PC-3 (cell line): ENCODE measurements at regions not wholly inside any gene's neighbourhood (a gene's known extent, or its start where the extent isn't known, plus 50 kb on each side); places are given as distances from the start of the nearest gene placed in this dataset.

Experiments
- CTCF ChIP-seq: fragments of 300-600 bp; sonication (generic); conservative IDR thresholded peaks from 2 replicates; pipeline ENCODE4 v1.5.1; 2017; ENCODE audit warnings: antibody characterized with exemption, low read depth, mild to moderate bottlenecking, low read length
- EZH2 ChIP-seq: fragments of 300-600 bp; sonication (generic); IDR thresholded peaks from one replicate; pipeline ENCODE4 v1.6.1; 2017; ENCODE audit warnings: antibody characterized with exemption, mild to moderate bottlenecking, low read length; ENCODE audit not compliant: unreplicated experiment
- EZH2phosphoT487 ChIP-seq: fragments of 300-600 bp; sonication (generic); IDR thresholded peaks from 2 replicates; pipeline ENCODE4 v1.6.1; 2018; ENCODE audit warnings: mild to moderate bottlenecking, antibody characterized with exemption, low read length, borderline replicate concordance

GRCh38 chr16:86984343-86984742 lies 332.8 kb downstream of the C16orf95 start:
- TF ChIP-seq EZH2phosphoT487: no peak
- no peak for TF ChIP-seq CTCF
- no peak for TF ChIP-seq EZH2
